ENCODE measurements at regions not wholly inside any gene's neighbourhood (a gene's known extent, or its start where the extent isn't known, plus 50 kb on each side); places are given as distances from the start of the nearest gene placed in this dataset.

DNA sequence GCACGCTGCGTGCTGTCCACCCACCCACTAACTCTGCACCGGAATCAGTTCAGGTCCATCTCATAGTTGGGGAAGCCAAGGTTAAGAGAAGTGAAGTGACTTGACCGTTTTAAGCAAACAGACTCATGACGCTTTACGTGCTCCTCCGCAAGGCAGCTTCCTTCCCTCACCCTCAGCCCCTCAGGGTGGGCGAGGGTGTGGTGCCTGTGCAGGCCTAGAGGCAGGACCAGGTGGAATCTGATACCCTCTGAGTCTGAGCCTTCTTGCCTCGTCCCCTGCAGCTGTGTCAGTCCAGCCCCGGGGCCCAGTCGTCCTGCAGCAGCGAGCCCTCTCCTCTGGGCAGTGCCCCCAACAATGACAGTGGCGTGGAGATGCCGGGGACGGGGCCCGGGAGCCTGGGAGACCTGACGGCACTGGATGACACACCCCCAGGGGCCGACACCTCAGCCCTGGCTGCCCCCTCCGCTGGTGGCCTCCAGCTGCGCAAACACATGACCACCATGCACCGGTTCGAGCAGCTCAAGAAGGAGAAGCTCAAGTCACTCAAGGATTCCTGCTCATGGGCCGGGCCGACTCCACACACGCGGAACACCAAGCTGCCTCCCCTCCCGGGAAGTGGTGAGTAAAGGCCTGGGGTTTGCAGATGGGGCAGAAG is 250.5 kb downstream of the GLI2 start:
- H3K4me3 ChIP-seq (ENCODE audit: low read length) = no peak overlapping the region
- no peaks in the 10 kb centered on the region for H3K9me3 ChIP-seq (replicated peaks; ENCODE audit: low read length)
- H3K4me1 ChIP-seq (ENCODE audit: control insufficient read depth, insufficient read depth, low read length) = peaks cover 7% of the 10 kb centered on the region
- H3K9ac ChIP-seq (ENCODE audit: low read depth, low read length) = no peak overlapping the region
- no peaks in the 10 kb centered on the region for H3K27me3 ChIP-seq (ENCODE audit: control insufficient read depth, insufficient read depth, low read length)
- H3K4me2 ChIP-seq (ENCODE audit: low read length) = no peak overlapping the region
- H3K36me3 ChIP-seq (ENCODE audit: insufficient read depth, low read length) = peaks cover 39% of the 10 kb centered on the region

DNA sequence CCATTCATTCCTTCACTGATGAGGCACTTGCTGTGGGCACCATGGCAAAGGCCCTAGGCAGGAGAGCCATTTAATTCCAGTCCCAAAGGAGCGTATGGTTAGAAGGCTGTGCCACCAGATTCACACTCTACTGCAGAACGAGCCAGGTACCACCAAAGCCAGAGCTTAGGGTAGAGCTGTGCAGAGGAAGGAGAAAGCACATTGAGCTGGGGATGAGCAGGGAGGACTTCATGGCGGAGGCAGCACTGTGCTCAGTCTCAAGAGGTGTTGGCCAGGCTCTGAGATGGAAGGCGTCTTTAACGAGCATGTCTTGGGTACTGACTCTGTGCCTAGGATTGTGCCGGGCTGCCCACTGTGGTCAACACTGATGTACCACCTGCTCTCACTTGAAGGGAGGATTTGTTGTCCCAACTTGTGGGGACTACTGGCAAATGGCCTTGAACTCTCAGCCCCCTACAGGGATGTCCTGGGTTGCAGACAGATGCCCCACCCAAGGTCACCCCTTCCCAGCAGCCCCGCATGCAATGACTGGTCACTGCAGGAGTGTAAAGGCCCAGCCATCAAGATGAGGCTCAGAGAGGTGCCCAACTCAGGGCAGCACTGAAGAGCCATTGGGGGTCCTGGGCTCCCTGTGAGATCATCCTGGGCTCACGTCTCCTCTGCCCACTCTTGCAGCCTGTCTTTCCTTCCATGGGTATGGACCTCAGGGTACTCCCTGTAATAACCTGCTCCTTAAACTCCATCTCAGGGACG is 251.4 kb downstream of the GLI2 start:
- peaks cover 11% of the 10 kb centered on the region for H3K4me1 ChIP-seq (ENCODE audit: control insufficient read depth, insufficient read depth, low read length)
- no peak overlapping the region for H3K9ac ChIP-seq (ENCODE audit: low read depth, low read length)
- H3K36me3 ChIP-seq (ENCODE audit: insufficient read depth, low read length) = peaks cover 44% of the 10 kb centered on the region
- H3K4me3 ChIP-seq (ENCODE audit: low read length) = no peak overlapping the region
- H3K27me3 ChIP-seq (ENCODE audit: control insufficient read depth, insufficient read depth, low read length) = no peaks in the 10 kb centered on the region
- no peak overlapping the region for H3K4me2 ChIP-seq (ENCODE audit: low read length)
- no peaks in the 10 kb centered on the region for H3K9me3 ChIP-seq (replicated peaks; ENCODE audit: low read length)

DNA sequence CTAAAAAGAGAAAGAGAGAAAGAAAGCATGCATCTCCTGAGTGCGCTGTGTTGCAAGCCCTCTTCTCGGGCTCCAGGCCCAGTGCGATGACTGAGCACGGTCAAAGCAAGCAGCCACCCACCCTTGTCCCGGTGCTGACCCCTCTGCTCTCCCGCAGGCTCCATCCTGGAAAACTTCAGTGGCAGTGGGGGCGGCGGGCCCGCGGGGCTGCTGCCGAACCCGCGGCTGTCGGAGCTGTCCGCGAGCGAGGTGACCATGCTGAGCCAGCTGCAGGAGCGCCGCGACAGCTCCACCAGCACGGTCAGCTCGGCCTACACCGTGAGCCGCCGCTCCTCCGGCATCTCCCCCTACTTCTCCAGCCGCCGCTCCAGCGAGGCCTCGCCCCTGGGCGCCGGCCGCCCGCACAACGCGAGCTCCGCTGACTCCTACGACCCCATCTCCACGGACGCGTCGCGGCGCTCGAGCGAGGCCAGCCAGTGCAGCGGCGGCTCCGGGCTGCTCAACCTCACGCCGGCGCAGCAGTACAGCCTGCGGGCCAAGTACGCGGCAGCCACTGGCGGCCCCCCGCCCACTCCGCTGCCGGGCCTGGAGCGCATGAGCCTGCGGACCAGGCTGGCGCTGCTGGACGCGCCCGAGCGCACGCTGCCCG is 252.5 kb downstream of the GLI2 start:
- Histone ChIP-seq H3K4me1 (ENCODE audit: control insufficient read depth, insufficient read depth, low read length) (peaks cover 11% of the 10 kb centered on the region), H3K9me3 (replicated peaks; ENCODE audit: low read length) (no peaks in the 10 kb centered on the region), H3K4me2 (ENCODE audit: low read length) (no peak overlapping the region), H3K4me3 (ENCODE audit: low read length) (no peak overlapping the region), H3K36me3 (ENCODE audit: insufficient read depth, low read length) (peaks cover 40% of the 10 kb centered on the region), H3K9ac (ENCODE audit: low read depth, low read length) (no peak overlapping the region), H3K27me3 (ENCODE audit: control insufficient read depth, insufficient read depth, low read length) (no peaks in the 10 kb centered on the region)

DNA sequence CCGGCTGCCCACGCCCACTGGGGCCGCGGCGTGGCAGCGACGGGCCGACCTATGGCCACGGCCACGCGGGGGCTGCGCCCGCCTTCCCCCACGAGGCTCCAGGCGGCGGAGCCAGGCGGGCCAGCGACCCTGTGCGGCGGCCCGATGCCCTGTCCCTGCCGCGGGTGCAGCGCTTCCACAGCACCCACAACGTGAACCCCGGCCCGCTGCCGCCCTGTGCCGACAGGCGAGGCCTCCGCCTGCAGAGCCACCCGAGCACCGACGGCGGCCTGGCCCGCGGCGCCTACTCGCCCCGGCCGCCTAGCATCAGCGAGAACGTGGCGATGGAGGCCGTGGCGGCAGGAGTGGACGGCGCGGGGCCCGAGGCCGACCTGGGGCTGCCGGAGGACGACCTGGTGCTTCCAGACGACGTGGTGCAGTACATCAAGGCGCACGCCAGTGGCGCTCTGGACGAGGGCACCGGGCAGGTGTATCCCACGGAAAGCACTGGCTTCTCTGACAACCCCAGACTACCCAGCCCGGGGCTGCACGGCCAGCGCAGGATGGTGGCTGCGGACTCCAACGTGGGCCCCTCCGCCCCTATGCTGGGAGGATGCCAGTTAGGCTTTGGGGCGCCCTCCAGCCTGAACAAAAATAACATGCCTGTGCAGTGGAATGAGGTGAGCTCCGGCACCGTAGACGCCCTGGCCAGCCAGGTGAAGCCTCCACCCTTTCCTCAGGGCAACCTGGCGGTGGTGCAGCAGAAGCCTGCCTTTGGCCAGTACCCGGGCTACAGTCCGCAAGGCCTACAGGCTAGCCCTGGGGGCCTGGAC is 253.2 kb downstream of the GLI2 start:
- Histone ChIP-seq H3K4me3 (ENCODE audit: low read length) (no peak overlapping the region), H3K4me2 (ENCODE audit: low read length) (no peak overlapping the region), H3K9ac (ENCODE audit: low read depth, low read length) (no peak overlapping the region), H3K27me3 (ENCODE audit: control insufficient read depth, insufficient read depth, low read length) (no peaks in the 10 kb centered on the region), H3K4me1 (ENCODE audit: control insufficient read depth, insufficient read depth, low read length) (peaks cover 8% of the 10 kb centered on the region), H3K9me3 (replicated peaks; ENCODE audit: low read length) (no peaks in the 10 kb centered on the region), H3K36me3 (ENCODE audit: insufficient read depth, low read length) (peaks cover 40% of the 10 kb centered on the region)

DNA sequence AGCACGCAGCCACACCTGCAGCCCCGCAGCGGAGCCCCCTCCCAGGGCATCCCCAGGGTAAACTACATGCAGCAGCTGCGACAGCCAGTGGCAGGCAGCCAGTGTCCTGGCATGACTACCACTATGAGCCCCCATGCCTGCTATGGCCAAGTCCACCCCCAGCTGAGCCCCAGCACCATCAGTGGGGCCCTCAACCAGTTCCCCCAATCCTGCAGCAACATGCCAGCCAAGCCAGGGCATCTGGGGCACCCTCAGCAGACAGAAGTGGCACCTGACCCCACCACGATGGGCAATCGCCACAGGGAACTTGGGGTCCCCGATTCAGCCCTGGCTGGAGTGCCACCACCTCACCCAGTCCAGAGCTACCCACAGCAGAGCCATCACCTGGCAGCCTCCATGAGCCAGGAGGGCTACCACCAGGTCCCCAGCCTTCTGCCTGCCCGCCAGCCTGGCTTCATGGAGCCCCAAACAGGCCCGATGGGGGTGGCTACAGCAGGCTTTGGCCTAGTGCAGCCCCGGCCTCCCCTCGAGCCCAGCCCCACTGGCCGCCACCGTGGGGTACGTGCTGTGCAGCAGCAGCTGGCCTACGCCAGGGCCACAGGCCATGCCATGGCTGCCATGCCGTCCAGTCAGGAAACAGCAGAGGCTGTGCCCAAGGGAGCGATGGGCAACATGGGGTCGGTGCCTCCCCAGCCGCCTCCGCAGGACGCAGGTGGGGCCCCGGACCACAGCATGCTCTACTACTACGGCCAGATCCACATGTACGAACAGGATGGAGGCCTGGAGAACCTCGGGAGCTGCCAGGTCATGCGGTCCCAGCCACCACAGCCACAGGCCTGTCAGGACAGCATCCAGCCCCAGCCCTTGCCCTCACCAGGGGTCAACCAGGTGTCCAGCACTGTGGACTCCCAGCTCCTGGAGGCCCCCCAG is 254.1 kb downstream of the GLI2 start:
- Histone ChIP-seq H3K27me3 (ENCODE audit: control insufficient read depth, insufficient read depth, low read length) (no peaks in the 10 kb centered on the region), H3K4me3 (ENCODE audit: low read length) (no peak overlapping the region), H3K9me3 (replicated peaks; ENCODE audit: low read length) (no peaks in the 10 kb centered on the region), H3K9ac (ENCODE audit: low read depth, low read length) (no peak overlapping the region), H3K4me1 (ENCODE audit: control insufficient read depth, insufficient read depth, low read length) (peaks cover 8% of the 10 kb centered on the region), H3K4me2 (ENCODE audit: low read length) (no peak overlapping the region), H3K36me3 (ENCODE audit: insufficient read depth, low read length) (peaks cover 32% of the 10 kb centered on the region)

DNA sequence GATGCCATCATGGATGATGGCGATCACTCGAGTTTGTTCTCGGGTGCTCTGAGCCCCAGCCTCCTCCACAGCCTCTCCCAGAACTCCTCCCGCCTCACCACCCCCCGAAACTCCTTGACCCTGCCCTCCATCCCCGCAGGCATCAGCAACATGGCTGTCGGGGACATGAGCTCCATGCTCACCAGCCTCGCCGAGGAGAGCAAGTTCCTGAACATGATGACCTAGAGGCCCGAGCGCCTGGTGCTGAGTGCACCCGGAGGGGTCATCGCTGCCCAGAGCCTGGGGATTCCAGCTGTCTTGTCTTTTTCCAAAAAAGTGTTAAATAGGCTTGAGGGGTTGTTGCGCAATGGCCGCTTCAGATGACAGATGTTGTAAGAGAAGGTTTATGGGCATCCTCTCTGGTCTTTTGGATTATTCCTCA is 254.8 kb downstream of the GLI2 start:
- Histone ChIP-seq H3K9me3 (replicated peaks; ENCODE audit: low read length) (no peaks in the 10 kb centered on the region), H3K4me1 (ENCODE audit: control insufficient read depth, insufficient read depth, low read length) (peaks cover 8% of the 10 kb centered on the region), H3K4me2 (ENCODE audit: low read length) (no peak overlapping the region), H3K27me3 (ENCODE audit: control insufficient read depth, insufficient read depth, low read length) (no peaks in the 10 kb centered on the region), H3K4me3 (ENCODE audit: low read length) (no peak overlapping the region), H3K9ac (ENCODE audit: low read depth, low read length) (no peak overlapping the region), H3K36me3 (ENCODE audit: insufficient read depth, low read length) (peaks cover 31% of the 10 kb centered on the region)

DNA sequence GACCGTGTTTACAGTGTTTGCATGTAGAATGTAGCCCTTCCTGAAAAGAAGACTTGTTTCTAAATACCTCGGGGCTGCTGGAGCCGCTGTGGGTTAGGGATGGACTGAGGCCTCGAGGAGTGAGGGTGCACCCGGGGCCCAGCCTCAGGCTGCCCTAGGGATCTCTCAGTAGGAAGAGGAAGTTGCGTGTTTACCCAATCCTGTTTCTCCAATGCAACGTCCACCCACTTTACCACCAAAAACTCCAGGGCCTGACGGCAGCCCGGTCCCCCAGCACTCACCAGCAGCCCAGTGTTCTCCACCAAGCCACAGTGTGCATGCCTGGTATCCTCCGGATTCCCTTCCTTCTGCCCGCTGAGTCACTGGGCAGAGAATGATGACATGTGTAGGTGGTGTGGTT is 255.8 kb downstream of the GLI2 start:
- Histone ChIP-seq H3K36me3 (ENCODE audit: insufficient read depth, low read length) (peaks cover 26% of the 10 kb centered on the region), H3K4me3 (ENCODE audit: low read length) (no peak overlapping the region), H3K4me2 (ENCODE audit: low read length) (no peak overlapping the region)

DNA sequence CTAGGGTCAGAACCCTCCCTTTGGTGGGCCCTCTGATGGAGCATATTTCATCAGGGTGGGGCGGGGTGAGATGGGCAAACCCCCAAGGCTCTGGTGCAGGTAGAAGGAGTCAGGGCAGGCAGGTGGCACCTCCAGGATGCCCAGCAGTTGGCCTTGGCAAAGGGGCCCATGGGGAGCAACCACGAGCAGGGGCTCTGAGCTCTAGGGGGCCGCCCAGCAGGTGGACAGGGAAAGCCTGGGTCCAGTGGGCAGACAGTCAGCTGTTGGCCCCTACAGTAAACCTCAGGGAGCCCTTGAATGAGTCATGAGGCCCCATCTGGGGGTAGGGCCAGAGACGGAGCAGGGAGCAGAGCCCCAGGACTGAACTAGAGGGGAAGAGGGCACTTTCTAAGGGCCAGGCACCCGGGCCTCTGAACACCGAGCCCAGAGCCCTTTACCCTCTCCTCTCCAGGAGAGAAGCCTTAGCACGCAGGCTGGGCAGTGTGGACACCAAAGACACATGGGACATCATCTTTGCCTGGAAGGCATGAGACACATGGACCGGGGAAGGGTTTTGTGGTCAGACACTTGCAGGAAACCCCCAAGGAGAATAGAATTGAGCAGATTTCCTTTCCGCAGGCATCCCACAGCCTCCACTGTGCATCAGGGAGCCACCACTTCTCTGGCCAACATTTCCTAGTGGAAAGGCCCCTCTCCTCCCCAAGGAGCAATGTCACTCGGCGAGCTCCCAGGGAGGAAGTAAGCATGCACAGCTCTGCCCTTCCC is 257.3 kb downstream of the GLI2 start:
- Histone ChIP-seq H3K9ac (ENCODE audit: low read depth, low read length) (no peak overlapping the region), H3K9me3 (replicated peaks; ENCODE audit: low read length) (no peaks in the 10 kb centered on the region), H3K27me3 (ENCODE audit: control insufficient read depth, insufficient read depth, low read length) (no peaks in the 10 kb centered on the region), H3K4me2 (ENCODE audit: low read length) (no peak overlapping the region), H3K4me1 (ENCODE audit: control insufficient read depth, insufficient read depth, low read length) (peaks cover 8% of the 10 kb centered on the region), H3K36me3 (ENCODE audit: insufficient read depth, low read length) (peaks cover 17% of the 10 kb centered on the region), H3K4me3 (ENCODE audit: low read length) (no peak overlapping the region)

More for the DNA sequence above, 255.8 kb downstream of the GLI2 start:
- Histone ChIP-seq H3K9me3 (replicated peaks; ENCODE audit: low read length) (no peaks in the 10 kb centered on the region), H3K4me1 (ENCODE audit: control insufficient read depth, insufficient read depth, low read length) (peaks cover 8% of the 10 kb centered on the region), H3K9ac (ENCODE audit: low read depth, low read length) (no peak overlapping the region), H3K27me3 (ENCODE audit: control insufficient read depth, insufficient read depth, low read length) (no peaks in the 10 kb centered on the region)

DNA sequence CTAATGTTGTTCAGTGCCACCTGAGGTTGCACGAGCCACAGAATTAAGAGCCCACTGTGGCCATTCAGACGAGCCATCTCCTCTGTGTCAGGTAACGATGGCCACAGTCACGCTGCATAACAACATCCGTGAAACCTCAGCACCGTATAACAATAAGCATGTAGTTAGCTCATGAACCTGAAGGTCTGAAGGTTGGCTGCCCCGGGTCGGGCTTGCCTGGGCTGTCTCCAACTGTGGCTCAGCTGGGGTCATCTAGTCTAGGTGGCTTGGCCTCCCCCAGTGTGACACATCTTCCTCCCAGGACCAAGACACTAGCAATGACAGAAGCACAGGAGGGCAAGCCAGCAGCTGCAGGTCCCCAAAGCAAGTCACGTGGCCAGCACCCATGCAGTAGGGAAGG is 258.0 kb downstream of the GLI2 start:
- H3K4me1 ChIP-seq (ENCODE audit: control insufficient read depth, insufficient read depth, low read length) = peaks cover 8% of the 10 kb centered on the region
- H3K27me3 ChIP-seq (ENCODE audit: control insufficient read depth, insufficient read depth, low read length) = no peaks in the 10 kb centered on the region
- no peak overlapping the region for H3K9ac ChIP-seq (ENCODE audit: low read depth, low read length)
- peaks cover 17% of the 10 kb centered on the region for H3K36me3 ChIP-seq (ENCODE audit: insufficient read depth, low read length)
- no peaks in the 10 kb centered on the region for H3K9me3 ChIP-seq (replicated peaks; ENCODE audit: low read length)
- H3K4me2 ChIP-seq (ENCODE audit: low read length) = no peak overlapping the region
- H3K4me3 ChIP-seq (ENCODE audit: low read length) = no peak overlapping the region

DNA sequence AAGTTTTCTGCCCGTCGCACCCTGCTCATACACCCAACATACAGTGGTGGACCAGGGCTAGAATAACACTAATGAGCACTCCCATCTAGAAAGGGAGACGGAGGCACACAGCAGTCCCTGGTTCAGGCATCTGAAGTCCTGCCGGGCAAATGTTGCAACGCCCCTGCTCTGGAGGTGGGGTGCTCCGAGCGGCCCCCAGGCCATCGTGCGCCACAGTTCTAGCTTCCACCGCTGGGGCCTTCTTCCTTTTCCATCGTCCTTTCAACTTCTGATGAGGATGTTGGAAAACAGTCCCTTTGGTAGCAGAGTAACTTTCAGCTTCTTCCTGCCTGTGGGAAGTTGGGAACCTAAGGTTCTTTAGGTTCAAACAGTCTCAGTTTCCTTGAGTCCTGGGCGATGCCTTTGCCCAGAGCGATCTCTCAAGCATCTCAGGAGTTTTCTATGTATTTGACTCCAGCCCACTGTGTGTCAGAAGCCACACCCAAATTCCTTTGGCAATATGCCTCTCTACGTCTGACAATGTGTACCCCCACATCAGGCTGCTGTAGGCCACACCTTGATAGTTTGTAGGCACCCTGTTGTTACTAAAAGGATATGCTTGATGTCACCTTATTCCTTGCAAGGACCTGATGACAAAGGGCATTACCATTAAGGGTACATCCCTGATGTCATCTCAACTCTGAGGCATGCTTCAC is 258.8 kb downstream of the GLI2 start:
- Histone ChIP-seq H3K4me2 (ENCODE audit: low read length) (no peak overlapping the region), H3K9ac (ENCODE audit: low read depth, low read length) (no peak overlapping the region), H3K9me3 (replicated peaks; ENCODE audit: low read length) (no peaks in the 10 kb centered on the region), H3K4me1 (ENCODE audit: control insufficient read depth, insufficient read depth, low read length) (peaks cover 8% of the 10 kb centered on the region), H3K36me3 (ENCODE audit: insufficient read depth, low read length) (peaks cover 11% of the 10 kb centered on the region), H3K4me3 (ENCODE audit: low read length) (no peak overlapping the region), H3K27me3 (ENCODE audit: control insufficient read depth, insufficient read depth, low read length) (no peaks in the 10 kb centered on the region)

Measured in skeletal muscle satellite cell (primary cell).